ENCODE measurements at regions not wholly inside any gene's neighbourhood (a gene's known extent, or its start where the extent isn't known, plus 50 kb on each side); places are given as distances from the start of the nearest gene placed in this dataset.

DNA sequence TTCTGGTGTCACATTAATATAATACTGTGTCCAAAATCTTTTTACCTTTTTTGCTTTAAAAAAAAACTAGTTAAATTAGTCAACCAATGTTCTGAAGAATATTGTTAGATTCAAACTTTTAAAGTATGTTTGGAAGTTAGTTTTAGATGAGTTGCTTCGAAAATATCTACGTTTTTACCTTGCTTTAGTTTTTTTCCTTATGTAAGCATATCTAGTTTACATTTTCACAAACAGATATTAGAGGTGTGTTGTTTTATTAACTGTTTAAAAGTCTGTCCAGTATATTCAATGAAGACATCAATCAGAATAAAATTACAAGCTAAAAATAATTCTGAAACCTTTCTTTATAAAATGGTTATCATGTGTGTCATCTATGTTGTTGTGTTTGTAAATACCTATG lies 375.0 kb upstream of the BTBD3 start:
- TF ChIP-seq, protein P1, sequence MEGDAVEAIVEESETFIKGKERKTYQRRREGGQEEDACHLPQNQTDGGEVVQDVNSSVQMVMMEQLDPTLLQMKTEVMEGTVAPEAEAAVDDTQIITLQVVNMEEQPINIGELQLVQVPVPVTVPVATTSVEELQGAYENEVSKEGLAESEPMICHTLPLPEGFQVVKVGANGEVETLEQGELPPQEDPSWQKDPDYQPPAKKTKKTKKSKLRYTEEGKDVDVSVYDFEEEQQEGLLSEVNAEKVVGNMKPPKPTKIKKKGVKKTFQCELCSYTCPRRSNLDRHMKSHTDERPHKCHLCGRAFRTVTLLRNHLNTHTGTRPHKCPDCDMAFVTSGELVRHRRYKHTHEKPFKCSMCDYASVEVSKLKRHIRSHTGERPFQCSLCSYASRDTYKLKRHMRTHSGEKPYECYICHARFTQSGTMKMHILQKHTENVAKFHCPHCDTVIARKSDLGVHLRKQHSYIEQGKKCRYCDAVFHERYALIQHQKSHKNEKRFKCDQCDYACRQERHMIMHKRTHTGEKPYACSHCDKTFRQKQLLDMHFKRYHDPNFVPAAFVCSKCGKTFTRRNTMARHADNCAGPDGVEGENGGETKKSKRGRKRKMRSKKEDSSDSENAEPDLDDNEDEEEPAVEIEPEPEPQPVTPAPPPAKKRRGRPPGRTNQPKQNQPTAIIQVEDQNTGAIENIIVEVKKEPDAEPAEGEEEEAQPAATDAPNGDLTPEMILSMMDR (conservative IDR thresholded peaks at IDR 0.05; ENCODE audit: low read depth in 2 of 2), result no peak
- TF ChIP-seq CREB1 (CRISPR knock-in tag; IDR thresholded peaks at IDR 0.05; ENCODE audit: low read depth) (no peak), EZH2 (IDR thresholded peaks at IDR 0.05; ENCODE audit: low read depth, unreplicated experiment) (no peak), POLR2AphosphoS5 (IDR thresholded peaks at IDR 0.05; ENCODE audit: low read depth) (no peak), EZH2phosphoT487 (IDR thresholded peaks at IDR 0.05; ENCODE audit: unreplicated experiment) (no peak), NANOG (IDR thresholded peaks at IDR 0.05; ENCODE audit: borderline replicate concordance) (no peak)
- TF ChIP-seq, protein P2, sequence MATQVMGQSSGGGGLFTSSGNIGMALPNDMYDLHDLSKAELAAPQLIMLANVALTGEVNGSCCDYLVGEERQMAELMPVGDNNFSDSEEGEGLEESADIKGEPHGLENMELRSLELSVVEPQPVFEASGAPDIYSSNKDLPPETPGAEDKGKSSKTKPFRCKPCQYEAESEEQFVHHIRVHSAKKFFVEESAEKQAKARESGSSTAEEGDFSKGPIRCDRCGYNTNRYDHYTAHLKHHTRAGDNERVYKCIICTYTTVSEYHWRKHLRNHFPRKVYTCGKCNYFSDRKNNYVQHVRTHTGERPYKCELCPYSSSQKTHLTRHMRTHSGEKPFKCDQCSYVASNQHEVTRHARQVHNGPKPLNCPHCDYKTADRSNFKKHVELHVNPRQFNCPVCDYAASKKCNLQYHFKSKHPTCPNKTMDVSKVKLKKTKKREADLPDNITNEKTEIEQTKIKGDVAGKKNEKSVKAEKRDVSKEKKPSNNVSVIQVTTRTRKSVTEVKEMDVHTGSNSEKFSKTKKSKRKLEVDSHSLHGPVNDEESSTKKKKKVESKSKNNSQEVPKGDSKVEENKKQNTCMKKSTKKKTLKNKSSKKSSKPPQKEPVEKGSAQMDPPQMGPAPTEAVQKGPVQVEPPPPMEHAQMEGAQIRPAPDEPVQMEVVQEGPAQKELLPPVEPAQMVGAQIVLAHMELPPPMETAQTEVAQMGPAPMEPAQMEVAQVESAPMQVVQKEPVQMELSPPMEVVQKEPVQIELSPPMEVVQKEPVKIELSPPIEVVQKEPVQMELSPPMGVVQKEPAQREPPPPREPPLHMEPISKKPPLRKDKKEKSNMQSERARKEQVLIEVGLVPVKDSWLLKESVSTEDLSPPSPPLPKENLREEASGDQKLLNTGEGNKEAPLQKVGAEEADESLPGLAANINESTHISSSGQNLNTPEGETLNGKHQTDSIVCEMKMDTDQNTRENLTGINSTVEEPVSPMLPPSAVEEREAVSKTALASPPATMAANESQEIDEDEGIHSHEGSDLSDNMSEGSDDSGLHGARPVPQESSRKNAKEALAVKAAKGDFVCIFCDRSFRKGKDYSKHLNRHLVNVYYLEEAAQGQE (IDR thresholded peaks at IDR 0.05; ENCODE audit: unreplicated experiment), result no peak
- TF ChIP-seq, protein P3, sequence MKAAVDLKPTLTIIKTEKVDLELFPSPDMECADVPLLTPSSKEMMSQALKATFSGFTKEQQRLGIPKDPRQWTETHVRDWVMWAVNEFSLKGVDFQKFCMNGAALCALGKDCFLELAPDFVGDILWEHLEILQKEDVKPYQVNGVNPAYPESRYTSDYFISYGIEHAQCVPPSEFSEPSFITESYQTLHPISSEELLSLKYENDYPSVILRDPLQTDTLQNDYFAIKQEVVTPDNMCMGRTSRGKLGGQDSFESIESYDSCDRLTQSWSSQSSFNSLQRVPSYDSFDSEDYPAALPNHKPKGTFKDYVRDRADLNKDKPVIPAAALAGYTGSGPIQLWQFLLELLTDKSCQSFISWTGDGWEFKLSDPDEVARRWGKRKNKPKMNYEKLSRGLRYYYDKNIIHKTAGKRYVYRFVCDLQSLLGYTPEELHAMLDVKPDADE (IDR thresholded peaks at IDR 0.05), result no peak

Data from GM23338 (cell line).